HEK293T (cell line): ENCODE measurements at regions not wholly inside any gene's neighbourhood (a gene's known extent, or its start where the extent isn't known, plus 50 kb on each side); places are given as distances from the start of the nearest gene placed in this dataset.

Experiments
- ARNT ChIP-seq: fragments of 450-650 bp; IDR thresholded peaks from 2 replicates; pipeline ENCODE4 v1.6.1; 2017; ENCODE audit warnings: mild to moderate bottlenecking
- BHLHE40 ChIP-seq: fragments of 450-650 bp; IDR thresholded peaks from 2 replicates; pipeline ENCODE4 v1.6.1; 2016; ENCODE audit warnings: mild to moderate bottlenecking, moderate library complexity, borderline replicate concordance
- CTBP1 ChIP-seq: fragments of 450-650 bp; IDR thresholded peaks from 2 replicates; pipeline ENCODE4 v1.6.1; 2016; ENCODE audit warnings: borderline replicate concordance
- ELF4 ChIP-seq: fragments of 450-650 bp; IDR thresholded peaks from 2 replicates; pipeline ENCODE4 v1.6.1; 2017; ENCODE audit warnings: antibody characterized with exemption
- FOXA1 ChIP-seq: fragments of 450-650 bp; IDR thresholded peaks from 2 replicates; pipeline ENCODE4 v1.6.1; 2016; ENCODE audit warnings: mild to moderate bottlenecking
- FOXK2 ChIP-seq: fragments of 450-650 bp; IDR thresholded peaks from 2 replicates; pipeline ENCODE4 v1.6.1; 2016; ENCODE audit warnings: mild to moderate bottlenecking
- FOXM1 ChIP-seq: fragments of 450-650 bp; IDR thresholded peaks from 2 replicates; pipeline ENCODE4 v1.6.1; 2017; ENCODE audit warnings: mild to moderate bottlenecking, borderline replicate concordance
- SP1 ChIP-seq: fragments of 450-650 bp; IDR thresholded peaks from 2 replicates; pipeline ENCODE4 v1.6.1; 2017
- SUZ12 ChIP-seq: fragments of 450-650 bp; IDR thresholded peaks from 2 replicates; pipeline ENCODE4 v1.6.1; 2016; ENCODE audit warnings: mild to moderate bottlenecking
- TARDBP ChIP-seq: fragments of 450-650 bp; IDR thresholded peaks from 2 replicates; pipeline ENCODE4 v1.6.1; 2016
- ZNF384 ChIP-seq: fragments of 450-650 bp; IDR thresholded peaks from 2 replicates; pipeline ENCODE4 v1.6.1; 2016
- TF ChIP-seq, protein P1 (sequence below): fragments of 450-650 bp; IDR thresholded peaks from 2 replicates; pipeline ENCODE4 v1.6.1; 2016

DNA sequence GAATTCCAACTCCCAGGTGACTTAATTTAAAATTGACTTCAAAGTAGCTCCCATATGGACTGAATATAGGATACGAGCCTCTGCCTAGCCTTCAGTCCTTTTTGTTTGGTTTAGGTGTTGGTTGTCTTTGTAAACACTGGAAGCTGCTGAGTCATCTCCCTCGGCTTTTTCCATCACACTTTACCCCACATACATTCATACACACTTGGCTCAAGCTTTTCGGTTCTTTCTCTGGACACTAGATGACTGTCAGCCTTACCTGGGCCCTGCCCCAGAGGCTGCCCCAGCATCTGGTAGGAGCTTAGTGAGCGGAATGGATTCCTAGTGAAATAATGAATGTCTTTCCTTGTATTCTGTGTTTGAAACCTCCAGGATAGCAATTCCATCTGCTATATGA is 201.5 kb upstream of the IL12A start:
- TF ChIP-seq SUZ12 (no peak), SP1 (no peak), ELF4 (no peak), ZNF384 (no peak), CTBP1 (no peak), FOXM1 (no peak), FOXA1 (no peak), FOXK2 (no peak), BHLHE40 (no peak), ARNT (no peak), TARDBP (no peak)
- TF ChIP-seq, protein P1, sequence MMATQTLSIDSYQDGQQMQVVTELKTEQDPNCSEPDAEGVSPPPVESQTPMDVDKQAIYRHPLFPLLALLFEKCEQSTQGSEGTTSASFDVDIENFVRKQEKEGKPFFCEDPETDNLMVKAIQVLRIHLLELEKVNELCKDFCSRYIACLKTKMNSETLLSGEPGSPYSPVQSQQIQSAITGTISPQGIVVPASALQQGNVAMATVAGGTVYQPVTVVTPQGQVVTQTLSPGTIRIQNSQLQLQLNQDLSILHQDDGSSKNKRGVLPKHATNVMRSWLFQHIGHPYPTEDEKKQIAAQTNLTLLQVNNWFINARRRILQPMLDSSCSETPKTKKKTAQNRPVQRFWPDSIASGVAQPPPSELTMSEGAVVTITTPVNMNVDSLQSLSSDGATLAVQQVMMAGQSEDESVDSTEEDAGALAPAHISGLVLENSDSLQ, result no peak
